ENCODE measurements at regions not wholly inside any gene's neighbourhood (a gene's known extent, or its start where the extent isn't known, plus 50 kb on each side); places are given as distances from the start of the nearest gene placed in this dataset.

DNA sequence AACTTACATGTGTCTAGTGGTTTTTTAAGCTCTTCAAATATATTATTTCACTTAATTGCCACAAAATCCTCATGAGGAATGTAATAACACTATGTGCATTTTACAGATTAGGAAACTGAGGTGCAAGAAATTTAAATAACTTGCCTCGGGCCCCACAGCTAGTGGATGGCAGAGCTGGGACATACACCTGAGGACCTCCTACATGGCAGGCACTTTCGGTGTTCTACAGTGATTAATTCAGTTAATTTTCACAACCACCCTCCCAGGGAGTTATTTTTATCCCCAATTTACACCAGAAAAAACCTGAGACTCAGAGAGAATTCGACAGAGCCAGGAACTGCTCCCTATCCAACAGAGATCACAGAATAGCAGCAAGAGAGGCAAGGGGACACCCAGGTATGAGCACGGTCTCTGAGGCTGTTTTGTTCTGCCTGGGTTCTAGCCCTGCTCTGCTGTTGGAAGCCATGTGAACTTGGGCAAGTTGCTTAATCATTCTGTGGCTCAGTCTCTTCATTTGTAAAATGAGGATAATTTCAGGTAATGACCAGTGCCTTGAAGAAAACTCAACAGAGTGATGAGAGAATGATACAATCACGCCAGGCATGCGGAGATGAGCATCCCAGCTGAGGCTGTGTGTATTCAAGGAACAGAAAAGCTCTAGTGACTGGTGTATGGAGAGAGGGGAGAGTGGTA, 82.3 kb downstream of the MYCN start:
- DNase-seq: no peak
- Histone ChIP-seq H3K4me1 (no peaks in the 10 kb centered on the region), H3K36me3 (ENCODE audit: low read depth, missing control alignments) (no peaks in the 10 kb centered on the region), H3K9me3 (no peaks in the 10 kb centered on the region), H3K4me3 (no peak overlapping the region), H3K27me3 (no peaks in the 10 kb centered on the region), H3K27ac (no peak overlapping the region)
- intact Hi-C loops (cut with DNase I; ENCODE audit: low total_unique reads): no loop called here
- TF ChIP-seq CTCF (IDR thresholded peaks at IDR 0.05) (no peak), POLR2A (IDR thresholded peaks at IDR 0.05) (no peak)
- 77 to 86% methylated on average over 6 of the region's 6 CpGs for WGBS, 2 donors

GRCh38 chr2:16021611-16022363, 81.4 kb downstream of the MYCN start:
- WGBS, 2 donors: 54 to 58% methylated on average over 4 of the region's 4 CpGs
- Histone ChIP-seq H3K27me3 (no peaks in the 10 kb centered on the region), H3K4me3 (no peak overlapping the region), H3K27ac (no peak overlapping the region), H3K9me3 (no peaks in the 10 kb centered on the region), H3K36me3 (ENCODE audit: low read depth, missing control alignments) (no peaks in the 10 kb centered on the region), H3K4me1 (no peaks in the 10 kb centered on the region)
- intact Hi-C loops (cut with DNase I; ENCODE audit: low total_unique reads): no loop called here
- DNase-seq: no peak
- TF ChIP-seq CTCF (IDR thresholded peaks at IDR 0.05): no peak
- no peak for TF ChIP-seq POLR2A (IDR thresholded peaks at IDR 0.05)

- 80 to 84% methylated on average over 5 of the region's 5 CpGs for WGBS, 2 donors
- no peak for DNase-seq
- no peaks in the 10 kb centered on the region for H3K4me1 ChIP-seq
- no peaks in the 10 kb centered on the region for H3K27me3 ChIP-seq
- intact Hi-C loops (cut with DNase I; ENCODE audit: low total_unique reads): no loop called here
- no peaks in the 10 kb centered on the region for H3K36me3 ChIP-seq (ENCODE audit: low read depth, missing control alignments)
- H3K27ac ChIP-seq: no peak overlapping the region
- no peaks in the 10 kb centered on the region for H3K9me3 ChIP-seq
- no peak overlapping the region for H3K4me3 ChIP-seq
- TF ChIP-seq CTCF (IDR thresholded peaks at IDR 0.05) (no peak), POLR2A (IDR thresholded peaks at IDR 0.05) (no peak)
Observed at GRCh38 chr2:16020389-16021008, 80.1 kb downstream of the MYCN start.

DNA sequence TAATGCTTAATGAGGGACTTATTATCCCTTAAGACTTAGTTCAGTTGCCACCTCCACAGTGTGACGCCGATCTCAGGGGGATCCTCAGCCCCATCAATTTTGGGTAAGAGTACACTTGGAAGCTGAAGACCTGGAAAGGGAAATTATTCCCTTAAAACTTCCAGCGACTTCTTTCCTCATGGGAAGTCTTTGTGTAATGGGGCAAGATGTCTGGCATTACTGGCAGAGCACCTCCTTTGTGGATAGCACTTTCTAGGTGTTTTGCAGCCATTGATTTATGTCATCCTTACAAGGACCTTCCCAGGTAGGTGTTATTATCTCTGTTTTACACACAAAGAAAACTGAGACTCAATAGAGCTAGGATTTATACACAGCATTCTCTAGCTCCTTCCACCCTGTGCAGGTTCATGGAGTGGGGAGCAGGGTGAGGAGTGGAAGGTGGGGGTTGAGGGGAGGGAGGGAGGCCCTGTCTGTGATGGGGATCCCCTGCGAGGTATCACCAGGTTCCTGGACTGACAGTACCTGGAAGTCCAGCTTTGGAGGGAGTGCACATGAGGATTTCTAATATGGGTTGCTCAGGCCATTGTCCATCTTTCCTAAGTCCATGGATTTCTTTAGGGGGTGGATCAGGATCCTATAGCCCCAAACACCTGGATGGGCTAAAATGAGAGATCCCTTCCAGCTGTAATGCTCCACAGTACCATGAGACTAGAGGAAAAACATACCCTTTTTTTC, 79.4 kb downstream of the MYCN start:
- TF ChIP-seq CTCF (IDR thresholded peaks at IDR 0.05) (no peak), POLR2A (IDR thresholded peaks at IDR 0.05) (no peak)
- Histone ChIP-seq H3K27me3 (no peaks in the 10 kb centered on the region), H3K9me3 (no peaks in the 10 kb centered on the region), H3K36me3 (ENCODE audit: low read depth, missing control alignments) (no peaks in the 10 kb centered on the region), H3K27ac (no peak overlapping the region), H3K4me3 (no peak overlapping the region), H3K4me1 (no peaks in the 10 kb centered on the region)
- no peak for DNase-seq
- intact Hi-C loops (cut with DNase I; ENCODE audit: low total_unique reads): no loop called here
- WGBS, 2 donors: 79 to 87% methylated on average over 4 of the region's 4 CpGs
